Ishikawa (cell line): ENCODE measurements at regions not wholly inside any gene's neighbourhood (a gene's known extent, or its start where the extent isn't known, plus 50 kb on each side); places are given as distances from the start of the nearest gene placed in this dataset.

ENCODE experiments used
- CEBPB ChIP-seq: IDR thresholded peaks from 2 replicates; pipeline ENCODE4 v1.6.1; 2012
- CREB1 ChIP-seq: IDR thresholded peaks from 2 replicates; pipeline ENCODE4 v1.6.1; 2012; ENCODE audit warnings: low read depth
- EGR1 ChIP-seq: IDR thresholded peaks from 2 replicates; pipeline ENCODE4 v1.6.1; 2012
- EP300 ChIP-seq: IDR thresholded peaks from 2 replicates; pipeline ENCODE4 v1.6.1; 2012; ENCODE audit warnings: borderline replicate concordance
- FOXM1 ChIP-seq: IDR thresholded peaks from 2 replicates; pipeline ENCODE4 v1.6.1; 2012; ENCODE audit warnings: low read depth, borderline replicate concordance
- RAD21 ChIP-seq: IDR thresholded peaks from 2 replicates; pipeline ENCODE4 v1.6.1; 2012; ENCODE audit warnings: low read depth
- TAF1 ChIP-seq: IDR thresholded peaks from 2 replicates; pipeline ENCODE4 v1.6.1; 2012; ENCODE audit warnings: low read depth, mild to moderate bottlenecking
- TCF12 ChIP-seq: IDR thresholded peaks from 2 replicates; pipeline ENCODE4 v1.6.1; 2012; ENCODE audit warnings: low read depth
- YY1 ChIP-seq: IDR thresholded peaks from 2 replicates; pipeline ENCODE4 v1.6.1; 2012; ENCODE audit warnings: low read depth
- ZBTB7A ChIP-seq: IDR thresholded peaks from 2 replicates; pipeline ENCODE4 v1.6.1; 2012; ENCODE audit warnings: low read depth
- TF ChIP-seq, protein P1 (sequence below): IDR thresholded peaks from 2 replicates; pipeline ENCODE4 v1.6.1; 2012
- TF ChIP-seq, protein P2 (sequence below): IDR thresholded peaks from 2 replicates; pipeline ENCODE4 v1.6.1; 2012; ENCODE audit warnings: low read depth, mild to moderate bottlenecking
- TF ChIP-seq, protein P3 (sequence below): IDR thresholded peaks from 2 replicates; pipeline ENCODE4 v1.6.1; 2012

DNA sequence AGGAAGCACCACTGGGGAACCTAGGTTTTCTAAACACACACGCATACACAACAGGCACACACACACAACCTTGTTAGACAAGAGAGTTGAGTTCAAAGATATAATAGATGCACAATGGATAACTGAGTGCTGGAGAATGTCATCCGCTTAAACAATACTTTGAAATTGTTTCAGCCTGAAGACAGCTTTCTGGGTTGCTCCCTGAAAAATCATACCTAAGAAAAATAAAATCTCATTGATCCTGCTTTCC lies 126.1 kb downstream of the TMEM161B start:
- TF ChIP-seq, protein P1, sequence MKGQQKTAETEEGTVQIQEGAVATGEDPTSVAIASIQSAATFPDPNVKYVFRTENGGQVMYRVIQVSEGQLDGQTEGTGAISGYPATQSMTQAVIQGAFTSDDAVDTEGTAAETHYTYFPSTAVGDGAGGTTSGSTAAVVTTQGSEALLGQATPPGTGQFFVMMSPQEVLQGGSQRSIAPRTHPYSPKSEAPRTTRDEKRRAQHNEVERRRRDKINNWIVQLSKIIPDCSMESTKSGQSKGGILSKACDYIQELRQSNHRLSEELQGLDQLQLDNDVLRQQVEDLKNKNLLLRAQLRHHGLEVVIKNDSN: no peak
- TF ChIP-seq ZBTB7A (no peak), EGR1 (no peak), EP300 (no peak), TAF1 (no peak), CREB1 (no peak), TCF12 (no peak), CEBPB (no peak), FOXM1 (no peak), YY1 (no peak), RAD21 (no peak)
- TF ChIP-seq, protein P2, sequence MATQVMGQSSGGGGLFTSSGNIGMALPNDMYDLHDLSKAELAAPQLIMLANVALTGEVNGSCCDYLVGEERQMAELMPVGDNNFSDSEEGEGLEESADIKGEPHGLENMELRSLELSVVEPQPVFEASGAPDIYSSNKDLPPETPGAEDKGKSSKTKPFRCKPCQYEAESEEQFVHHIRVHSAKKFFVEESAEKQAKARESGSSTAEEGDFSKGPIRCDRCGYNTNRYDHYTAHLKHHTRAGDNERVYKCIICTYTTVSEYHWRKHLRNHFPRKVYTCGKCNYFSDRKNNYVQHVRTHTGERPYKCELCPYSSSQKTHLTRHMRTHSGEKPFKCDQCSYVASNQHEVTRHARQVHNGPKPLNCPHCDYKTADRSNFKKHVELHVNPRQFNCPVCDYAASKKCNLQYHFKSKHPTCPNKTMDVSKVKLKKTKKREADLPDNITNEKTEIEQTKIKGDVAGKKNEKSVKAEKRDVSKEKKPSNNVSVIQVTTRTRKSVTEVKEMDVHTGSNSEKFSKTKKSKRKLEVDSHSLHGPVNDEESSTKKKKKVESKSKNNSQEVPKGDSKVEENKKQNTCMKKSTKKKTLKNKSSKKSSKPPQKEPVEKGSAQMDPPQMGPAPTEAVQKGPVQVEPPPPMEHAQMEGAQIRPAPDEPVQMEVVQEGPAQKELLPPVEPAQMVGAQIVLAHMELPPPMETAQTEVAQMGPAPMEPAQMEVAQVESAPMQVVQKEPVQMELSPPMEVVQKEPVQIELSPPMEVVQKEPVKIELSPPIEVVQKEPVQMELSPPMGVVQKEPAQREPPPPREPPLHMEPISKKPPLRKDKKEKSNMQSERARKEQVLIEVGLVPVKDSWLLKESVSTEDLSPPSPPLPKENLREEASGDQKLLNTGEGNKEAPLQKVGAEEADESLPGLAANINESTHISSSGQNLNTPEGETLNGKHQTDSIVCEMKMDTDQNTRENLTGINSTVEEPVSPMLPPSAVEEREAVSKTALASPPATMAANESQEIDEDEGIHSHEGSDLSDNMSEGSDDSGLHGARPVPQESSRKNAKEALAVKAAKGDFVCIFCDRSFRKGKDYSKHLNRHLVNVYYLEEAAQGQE: no peak
- TF ChIP-seq, protein P3, sequence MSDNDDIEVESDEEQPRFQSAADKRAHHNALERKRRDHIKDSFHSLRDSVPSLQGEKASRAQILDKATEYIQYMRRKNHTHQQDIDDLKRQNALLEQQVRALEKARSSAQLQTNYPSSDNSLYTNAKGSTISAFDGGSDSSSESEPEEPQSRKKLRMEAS: no peak
